C4-2B (cell line): ENCODE measurements at regions not wholly inside any gene's neighbourhood (a gene's known extent, or its start where the extent isn't known, plus 50 kb on each side); places are given as distances from the start of the nearest gene placed in this dataset.

ENCODE experiments used
- CTCF ChIP-seq: fragments of 450-650 bp; conservative IDR thresholded peaks from 2 replicates; pipeline ENCODE4 v1.5.1; 2017; ENCODE audit warnings: mild to moderate bottlenecking
- ZFX ChIP-seq: fragments of 450-650 bp; IDR thresholded peaks from 2 replicates; pipeline ENCODE4 v1.6.1; 2017

- TF ChIP-seq CTCF (no peak), ZFX (no peak)
These were observed 317.0 kb downstream of the BRD1 start for GRCh38 chr22:49510718-49511117.
